C4-2B (cell line): ENCODE measurements at regions not wholly inside any gene's neighbourhood (a gene's known extent, or its start where the extent isn't known, plus 50 kb on each side); places are given as distances from the start of the nearest gene placed in this dataset.

Experiments used
- CTCF ChIP-seq: fragments of 450-650 bp; conservative IDR thresholded peaks from 2 replicates; pipeline ENCODE4 v1.5.1; 2017; ENCODE audit warnings: mild to moderate bottlenecking
- ZFX ChIP-seq: fragments of 450-650 bp; IDR thresholded peaks from 2 replicates; pipeline ENCODE4 v1.6.1; 2017

- TF ChIP-seq CTCF (no peak), ZFX (no peak)
Observed at GRCh38 chr9:88905506-88905905, 85.8 kb upstream of the S1PR3 start.
